ENCODE measurements at regions not wholly inside any gene's neighbourhood (a gene's known extent, or its start where the extent isn't known, plus 50 kb on each side); places are given as distances from the start of the nearest gene placed in this dataset.

- no peak for DNase-seq
Measured at GRCh38 chr6:67633058-67633457, 1002.0 kb upstream of the ADGRB3 start.

- no peak for DNase-seq
Measured at GRCh38 chr6:67630146-67630545, 1004.9 kb upstream of the ADGRB3 start.

- DNase-seq = no peak
Measured at GRCh38 chr6:67629258-67629657, 1005.8 kb upstream of the ADGRB3 start.

GRCh38 chr6:67615796-67616195 lies 1019.3 kb upstream of the ADGRB3 start:
- DNase-seq = no peak

- no peak for DNase-seq
Measured at GRCh38 chr6:67608099-67608749, 1026.9 kb upstream of the ADGRB3 start.

GRCh38 chr6:67606906-67607828 lies 1027.9 kb upstream of the ADGRB3 start:
- DNase-seq = no peak

GRCh38 chr6:67594366-67594765 lies 1040.7 kb upstream of the ADGRB3 start:
- no peak for DNase-seq

GRCh38 chr6:67593247-67593646 lies 1041.8 kb upstream of the ADGRB3 start:
- DNase-seq = no peak

GRCh38 chr6:67591910-67592309 lies 1043.2 kb upstream of the ADGRB3 start:
- no peak for DNase-seq

GRCh38 chr6:67567842-67568241 lies 1067.2 kb upstream of the ADGRB3 start:
- no peak for DNase-seq

- no peak for DNase-seq
Measured at GRCh38 chr6:67563671-67564070, 1071.4 kb upstream of the ADGRB3 start.

- DNase-seq = no peak
Measured at GRCh38 chr6:67560068-67560467, 1075.0 kb upstream of the ADGRB3 start.

- no peak for DNase-seq
Measured at GRCh38 chr6:67558985-67559384, 1076.1 kb upstream of the ADGRB3 start.

- DNase-seq = no peak
Measured at GRCh38 chr6:67544851-67545452, 1090.1 kb upstream of the ADGRB3 start.

- DNase-seq = no peak
Measured at GRCh38 chr6:67541586-67541985, 1093.5 kb upstream of the ADGRB3 start.

- DNase-seq = no peak
Measured at GRCh38 chr6:67538032-67538431, 1097.0 kb upstream of the ADGRB3 start.

- DNase-seq = no peak
Measured at GRCh38 chr6:67535946-67536345, 1099.1 kb upstream of the ADGRB3 start.

GRCh38 chr6:67506352-67506751 lies 1128.7 kb upstream of the ADGRB3 start:
- no peak for DNase-seq

GRCh38 chr6:67501755-67502154 lies 1133.3 kb upstream of the ADGRB3 start:
- DNase-seq = no peak

- no peak for DNase-seq
Measured at GRCh38 chr6:67497749-67498148, 1137.3 kb upstream of the ADGRB3 start.

- no peak for DNase-seq
Measured at GRCh38 chr6:67496191-67496590, 1138.9 kb upstream of the ADGRB3 start.

GRCh38 chr6:67493682-67494081 lies 1141.4 kb upstream of the ADGRB3 start:
- no peak for DNase-seq

GRCh38 chr6:67475700-67476099 lies 1159.4 kb upstream of the ADGRB3 start:
- DNase-seq = no peak

- no peak for DNase-seq
Measured at GRCh38 chr6:67467341-67467740, 1167.7 kb upstream of the ADGRB3 start.
